Activated naive CD8-positive, alpha-beta T cell treated with anti-CD3 and anti-CD28 coated beads, Interleukin-2, amount 50 U/mL, for 24 hours (primary cell): ENCODE measurements at regions not wholly inside any gene's neighbourhood (a gene's known extent, or its start where the extent isn't known, plus 50 kb on each side); places are given as distances from the start of the nearest gene placed in this dataset.

Experiments used
- ATAC-seq: fragments of 150-1000 bp; cut with Tn5 transposase; one replicate; pipeline ENCODE4 v1.10.0; 2021
- DNase-seq: peaks from one replicate; pipeline ENCODE4 v3.0.0; 2021
- H3K27ac Mint-ChIP-seq: one replicate; pipeline ENCODE4 v1.8.0; 2021; ENCODE audit warnings: mild to moderate bottlenecking, mixed read lengths
- H3K27me3 Mint-ChIP-seq: one replicate; pipeline ENCODE4 v1.8.0; 2021; ENCODE audit warnings: mixed read lengths
- H3K36me3 Mint-ChIP-seq: one replicate; pipeline ENCODE4 v1.8.0; 2021; ENCODE audit warnings: low read depth, mixed read lengths
- H3K4me1 Mint-ChIP-seq: one replicate; pipeline ENCODE4 v1.8.0; 2021; ENCODE audit warnings: mixed read lengths
- H3K4me3 Mint-ChIP-seq: one replicate; pipeline ENCODE4 v1.8.0; 2021; ENCODE audit warnings: mild to moderate bottlenecking, moderate library complexity, mixed read lengths
- H3K9me3 Mint-ChIP-seq: one replicate; pipeline ENCODE4 v1.8.0; 2021; ENCODE audit warnings: mixed read lengths

- Mint-ChIP-seq H3K9me3 (peaks cover 23% of the 10 kb centered on the region), H3K4me3 (no peak overlapping the region), H3K4me1 (peaks cover 36% of the 10 kb centered on the region), H3K27me3 (no peaks in the 10 kb centered on the region), H3K27ac (peak overlapping the region; percentile 27), H3K36me3 (peaks cover 11% of the 10 kb centered on the region)
- ATAC-seq (peak; percentile 69), DNase-seq (no peak)
Measured at GRCh38 chr12:14279845-14280244, 85.6 kb upstream of the ATF7IP start.

DNA sequence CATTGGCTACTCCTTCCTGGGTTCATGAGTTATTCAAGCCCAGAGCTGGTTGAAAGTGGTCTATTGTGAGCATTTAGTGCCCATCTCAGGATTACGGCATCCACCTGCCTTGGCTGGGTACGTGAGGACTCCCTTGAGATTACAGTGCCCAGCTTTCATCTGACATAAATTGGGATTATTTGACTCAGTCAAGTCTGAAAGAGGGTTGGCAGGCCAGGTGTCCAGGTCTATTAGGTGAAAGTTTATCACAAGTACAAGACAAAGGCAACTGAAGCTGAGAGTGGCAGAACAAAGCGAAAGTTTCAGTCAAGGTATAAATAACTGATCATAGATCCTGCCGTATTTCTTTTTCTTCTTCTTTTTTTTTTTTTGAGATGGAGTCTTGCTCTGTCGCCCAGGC lies 84.6 kb upstream of the ATF7IP start:
- peaks cover 16% of the 10 kb centered on the region for H3K9me3 Mint-ChIP-seq
- DNase-seq (no peak), ATAC-seq (no peak)

DNA sequence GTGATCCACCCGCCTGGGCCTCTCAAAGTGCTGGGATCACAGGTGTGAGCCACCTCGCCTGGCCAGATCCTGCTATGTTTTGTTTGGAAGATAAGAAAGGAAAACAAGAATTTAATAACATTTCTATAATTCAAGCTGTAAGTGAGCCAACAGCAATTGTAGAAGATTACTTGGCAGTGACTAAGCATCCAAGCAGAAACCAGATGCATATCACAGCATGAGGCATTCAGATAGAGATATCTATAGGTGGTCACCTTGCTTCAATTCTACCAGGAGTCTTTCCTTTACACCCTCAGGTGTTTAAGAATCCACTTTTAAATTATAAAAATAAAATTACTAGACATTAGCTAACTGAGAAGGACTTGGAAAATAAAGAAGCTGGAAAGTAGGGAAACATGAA lies 83.9 kb upstream of the ATF7IP start:
- Mint-ChIP-seq H3K36me3 (peaks cover 10% of the 10 kb centered on the region), H3K4me1 (peaks cover 30% of the 10 kb centered on the region), H3K27me3 (no peaks in the 10 kb centered on the region), H3K9me3 (peaks cover 14% of the 10 kb centered on the region), H3K27ac (no peak overlapping the region), H3K4me3 (no peak overlapping the region)
- ATAC-seq (no peak), DNase-seq (no peak)

More for the DNA sequence above, 84.6 kb upstream of the ATF7IP start:
- Mint-ChIP-seq H3K27ac (peak overlapping the region; percentile 46), H3K36me3 (peaks cover 10% of the 10 kb centered on the region), H3K27me3 (no peaks in the 10 kb centered on the region), H3K4me1 (peaks cover 34% of the 10 kb centered on the region), H3K4me3 (no peak overlapping the region)

DNA sequence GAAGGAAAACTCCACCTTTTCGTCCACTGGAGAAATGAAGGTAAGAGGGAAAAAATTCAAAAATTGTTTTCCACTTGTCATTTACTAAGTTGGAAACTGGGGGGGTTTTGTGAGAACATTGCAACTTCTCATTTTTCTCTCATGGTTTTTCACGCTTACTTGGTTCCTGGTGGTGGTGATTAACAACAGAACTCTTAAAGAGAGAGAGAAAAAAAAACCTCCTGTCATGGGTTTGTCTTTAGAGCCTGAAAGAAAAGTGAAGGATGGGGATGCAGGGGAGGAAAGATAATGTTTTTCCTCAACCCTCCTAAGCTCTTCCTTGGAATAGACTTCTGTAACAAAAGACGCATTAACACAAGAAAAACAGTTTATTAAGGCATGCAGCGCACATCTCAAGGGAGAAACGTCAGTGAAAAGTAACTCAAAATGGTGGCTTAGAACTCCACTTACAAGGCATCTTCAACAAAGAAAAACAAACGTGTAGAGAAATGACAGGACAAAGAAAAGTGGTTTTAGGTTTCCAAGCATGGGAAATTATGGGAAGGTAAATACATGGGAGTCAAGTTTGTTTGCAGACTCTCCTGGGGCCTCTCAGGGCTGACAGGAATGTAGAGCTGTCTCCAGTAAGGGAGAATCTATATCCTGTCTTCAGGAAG lies 81.9 kb upstream of the ATF7IP start:
- no peaks in the 10 kb centered on the region for H3K27me3 Mint-ChIP-seq
- peaks cover 17% of the 10 kb centered on the region for H3K4me1 Mint-ChIP-seq
- H3K27ac Mint-ChIP-seq = peak overlapping the region; percentile 77
- H3K9me3 Mint-ChIP-seq = peaks cover 14% of the 10 kb centered on the region
- no peak overlapping the region for H3K4me3 Mint-ChIP-seq
- ATAC-seq (no peak), DNase-seq (no peak)
- peaks cover 10% of the 10 kb centered on the region for H3K36me3 Mint-ChIP-seq

- ATAC-seq = no peak
- peak overlapping the region; percentile 61 for H3K27ac Mint-ChIP-seq
Measured at GRCh38 chr12:14284184-14284722, 81.2 kb upstream of the ATF7IP start.

GRCh38 chr12:14289601-14290000 lies 75.9 kb upstream of the ATF7IP start:
- no peaks in the 10 kb centered on the region for H3K27me3 Mint-ChIP-seq
- H3K9me3 Mint-ChIP-seq = peaks cover 21% of the 10 kb centered on the region
- no peak overlapping the region for H3K27ac Mint-ChIP-seq
- peaks cover 7% of the 10 kb centered on the region for H3K4me1 Mint-ChIP-seq
- DNase-seq = no peak
- ATAC-seq = no peak
- no peak overlapping the region for H3K4me3 Mint-ChIP-seq
- peaks cover 9% of the 10 kb centered on the region for H3K36me3 Mint-ChIP-seq

More at GRCh38 chr12:14284184-14284722, 81.2 kb upstream of the ATF7IP start:
- Mint-ChIP-seq H3K27me3 (no peaks in the 10 kb centered on the region), H3K4me3 (no peak overlapping the region), H3K4me1 (peaks cover 15% of the 10 kb centered on the region), H3K9me3 (peaks cover 21% of the 10 kb centered on the region), H3K36me3 (peaks cover 14% of the 10 kb centered on the region)
- no peak for DNase-seq

- peak overlapping the region; percentile 27 for H3K27ac Mint-ChIP-seq
- ATAC-seq (no peak), DNase-seq (no peak)
- no peaks in the 10 kb centered on the region for H3K27me3 Mint-ChIP-seq
- H3K9me3 Mint-ChIP-seq = peaks cover 25% of the 10 kb centered on the region
- no peak overlapping the region for H3K4me3 Mint-ChIP-seq
- peaks cover 9% of the 10 kb centered on the region for H3K36me3 Mint-ChIP-seq
- H3K4me1 Mint-ChIP-seq = peaks cover 7% of the 10 kb centered on the region
Measured at GRCh38 chr12:14290951-14291350, 74.5 kb upstream of the ATF7IP start.

DNA sequence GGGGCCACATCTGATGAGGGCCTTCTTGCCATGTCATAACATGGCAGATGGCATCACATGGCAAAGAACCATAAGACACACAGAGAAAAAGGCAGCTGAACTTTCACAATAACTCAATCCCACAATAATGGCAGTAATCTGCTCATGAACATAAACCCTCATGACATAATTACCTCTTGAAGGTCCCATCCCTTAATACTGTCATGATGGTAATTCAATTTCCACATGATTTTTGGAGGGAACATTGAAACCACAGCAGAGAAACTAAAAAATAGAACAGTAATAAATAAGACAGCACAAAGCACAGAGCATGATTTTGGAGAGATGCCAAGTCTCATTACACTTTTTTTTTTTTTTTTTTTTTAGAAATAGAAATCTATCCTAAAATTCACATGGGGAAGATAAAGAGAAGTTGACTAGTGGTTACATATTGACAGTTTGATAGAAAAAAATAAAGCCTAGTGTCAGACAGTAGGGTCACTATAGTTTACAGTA lies 61.8 kb upstream of the ATF7IP start:
- no peak for ATAC-seq
- no peaks in the 10 kb centered on the region for H3K27me3 Mint-ChIP-seq
- H3K9me3 Mint-ChIP-seq = peaks cover 20% of the 10 kb centered on the region
- peaks cover 3% of the 10 kb centered on the region for H3K4me1 Mint-ChIP-seq
- H3K36me3 Mint-ChIP-seq = no peaks in the 10 kb centered on the region
- no peak overlapping the region for H3K4me3 Mint-ChIP-seq
- H3K27ac Mint-ChIP-seq = no peak overlapping the region
- no peak for DNase-seq

GRCh38 chr12:14307004-14307403 lies 58.5 kb upstream of the ATF7IP start:
- DNase-seq = no peak
- peaks cover 5% of the 10 kb centered on the region for H3K4me1 Mint-ChIP-seq
- no peak overlapping the region for H3K4me3 Mint-ChIP-seq
- no peak for ATAC-seq
- no peaks in the 10 kb centered on the region for H3K27me3 Mint-ChIP-seq
- peaks cover 10% of the 10 kb centered on the region for H3K9me3 Mint-ChIP-seq
- no peaks in the 10 kb centered on the region for H3K36me3 Mint-ChIP-seq
- no peak overlapping the region for H3K27ac Mint-ChIP-seq

GRCh38 chr12:14308516-14308915 lies 57.0 kb upstream of the ATF7IP start:
- Mint-ChIP-seq H3K36me3 (no peaks in the 10 kb centered on the region), H3K4me3 (no peak overlapping the region), H3K27ac (no peak overlapping the region), H3K9me3 (peaks cover 10% of the 10 kb centered on the region), H3K4me1 (peaks cover 5% of the 10 kb centered on the region), H3K27me3 (no peaks in the 10 kb centered on the region)
- no peak for ATAC-seq
- DNase-seq = no peak

GRCh38 chr12:14310866-14311265 lies 54.6 kb upstream of the ATF7IP start:
- ATAC-seq (no peak), DNase-seq (no peak)
- Mint-ChIP-seq H3K36me3 (no peaks in the 10 kb centered on the region), H3K9me3 (peaks cover 10% of the 10 kb centered on the region), H3K27ac (no peak overlapping the region), H3K27me3 (no peaks in the 10 kb centered on the region), H3K4me3 (no peak overlapping the region), H3K4me1 (peaks cover 5% of the 10 kb centered on the region)

DNA sequence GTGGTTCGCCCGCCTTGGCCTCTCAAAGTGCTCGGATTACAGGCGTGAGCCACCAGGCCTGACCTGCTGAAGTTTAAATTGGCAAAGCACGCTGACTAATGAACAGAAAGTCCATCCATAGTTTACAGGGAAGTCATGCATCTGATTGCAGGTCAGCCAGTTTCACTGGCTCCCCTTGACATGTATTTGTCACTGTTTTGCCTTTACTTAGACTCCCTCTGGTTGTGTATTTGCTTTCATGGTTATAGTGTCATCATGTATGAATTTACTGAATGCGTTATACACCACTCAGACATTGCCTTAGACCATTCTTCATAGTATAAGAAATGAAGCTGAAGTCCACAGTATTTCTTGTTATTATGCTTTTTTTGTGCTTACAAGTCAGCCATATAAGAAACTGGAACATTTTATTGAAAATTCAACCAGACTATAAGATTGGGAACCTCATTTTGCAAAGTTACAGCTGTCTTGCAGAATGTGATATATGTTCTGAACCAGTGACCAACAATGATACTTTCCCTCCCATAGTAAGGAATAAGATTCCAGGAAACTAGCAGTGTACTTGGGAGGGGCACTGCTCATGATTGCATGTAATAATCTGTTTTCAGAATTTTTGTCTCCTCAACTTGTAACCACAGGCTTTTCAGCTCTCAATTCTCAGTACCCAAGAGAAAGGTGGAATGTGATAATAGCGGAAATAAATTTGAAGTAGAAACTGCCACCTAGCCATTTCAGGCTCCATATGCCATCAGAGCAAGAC lies 51.9 kb upstream of the ATF7IP start:
- Mint-ChIP-seq H3K4me3 (no peak overlapping the region), H3K4me1 (peaks cover 2% of the 10 kb centered on the region), H3K9me3 (peaks cover 6% of the 10 kb centered on the region), H3K27me3 (no peaks in the 10 kb centered on the region), H3K27ac (no peak overlapping the region), H3K36me3 (no peaks in the 10 kb centered on the region)
- no peak for DNase-seq
- no peak for ATAC-seq

GRCh38 chr12:14314801-14315200 lies 50.7 kb upstream of the ATF7IP start:
- DNase-seq (no peak), ATAC-seq (no peak)
- H3K27me3 Mint-ChIP-seq = no peaks in the 10 kb centered on the region
- H3K36me3 Mint-ChIP-seq = no peaks in the 10 kb centered on the region
- no peak overlapping the region for H3K27ac Mint-ChIP-seq
- H3K9me3 Mint-ChIP-seq = peaks cover 6% of the 10 kb centered on the region
- peaks cover 2% of the 10 kb centered on the region for H3K4me1 Mint-ChIP-seq
- H3K4me3 Mint-ChIP-seq = no peak overlapping the region

- Mint-ChIP-seq H3K36me3 (no peaks in the 10 kb centered on the region), H3K9me3 (peaks cover 5% of the 10 kb centered on the region), H3K27me3 (no peaks in the 10 kb centered on the region), H3K4me3 (no peak overlapping the region), H3K4me1 (peaks cover 2% of the 10 kb centered on the region), H3K27ac (no peak overlapping the region)
- ATAC-seq (no peak), DNase-seq (no peak)
Measured at GRCh38 chr12:14315501-14315900, 50.0 kb upstream of the ATF7IP start.
